Loucy (cell line): ENCODE measurements at regions not wholly inside any gene's neighbourhood (a gene's known extent, or its start where the extent isn't known, plus 50 kb on each side); places are given as distances from the start of the nearest gene placed in this dataset.

ENCODE experiments used
- H2AFZ ChIP-seq: fragments of 200-600 bp; sonication (generic); 2 replicates; pipeline ENCODE4 v1.6.0; 2016; ENCODE audit warnings: antibody characterized with exemption, mild to moderate bottlenecking, low read length, moderate library complexity
- H3F3A ChIP-seq: fragments of 200-600 bp; 2 replicates; pipeline ENCODE4 v1.6.0; 2016; ENCODE audit warnings: antibody characterized with exemption, low read depth, mild to moderate bottlenecking
- H3K27me3 ChIP-seq: fragments of 200-600 bp; sonication (generic); 2 replicates; pipeline ENCODE4 v1.6.1; 2014; ENCODE audit warnings: low read length, mild to moderate bottlenecking; ENCODE audit not compliant: insufficient read depth, poor library complexity, severe bottlenecking
- H3K36me3 ChIP-seq: fragments of 200-600 bp; sonication (generic); 2 replicates; pipeline ENCODE4 v1.6.1; 2016; ENCODE audit warnings: low read length; ENCODE audit not compliant: insufficient read depth
- H3K4me1 ChIP-seq: fragments of 200-600 bp; sonication (generic); 2 replicates; pipeline ENCODE4 v1.5.1; 2014; ENCODE audit warnings: low read length, mild to moderate bottlenecking; ENCODE audit not compliant: insufficient read depth, poor library complexity, severe bottlenecking
- H3K4me2 ChIP-seq: fragments of 200-600 bp; sonication (generic); 2 replicates; pipeline ENCODE4 v1.6.0; 2014; ENCODE audit warnings: antibody characterized with exemption, low read length, low read depth, mild to moderate bottlenecking; ENCODE audit not compliant: poor library complexity, severe bottlenecking
- H3K4me3 ChIP-seq: fragments of 200-600 bp; sonication (generic); 2 replicates; pipeline ENCODE4 v1.5.1; 2014; ENCODE audit warnings: low read length, mild to moderate bottlenecking, mixed read lengths; ENCODE audit not compliant: poor library complexity, severe bottlenecking
- H3K79me2 ChIP-seq: fragments of 200-600 bp; sonication (generic); 2 replicates; pipeline ENCODE4 v1.6.1; 2014; ENCODE audit warnings: low read length; ENCODE audit not compliant: insufficient read depth
- H3K9ac ChIP-seq: fragments of 200-600 bp; sonication (generic); 2 replicates; pipeline ENCODE4 v1.6.0; 2014; ENCODE audit warnings: mild to moderate bottlenecking, low read depth, low read length, moderate library complexity; ENCODE audit not compliant: poor library complexity, severe bottlenecking
- H3K9me2 ChIP-seq: fragments of 200-600 bp; sonication (generic); replicated peaks from 2 replicates; pipeline ENCODE4 v1.6.1; 2016; ENCODE audit warnings: low read depth, low read length, mixed read lengths
- H3K9me3 ChIP-seq: fragments of 200-600 bp; sonication (generic); 2 replicates; pipeline ENCODE4 v1.6.1; 2014; ENCODE audit warnings: mild to moderate bottlenecking, antibody characterized with exemption, low read length, low read depth; ENCODE audit not compliant: insufficient read depth
- H4K20me1 ChIP-seq: fragments of 200-600 bp; sonication (generic); 2 replicates; pipeline ENCODE4 v1.6.0; 2014; ENCODE audit warnings: antibody characterized with exemption, low read length, mild to moderate bottlenecking; ENCODE audit not compliant: insufficient read depth, poor library complexity, severe bottlenecking
- EZH2phosphoT487 ChIP-seq: fragments of 200-600 bp; IDR thresholded peaks from 2 replicates; pipeline ENCODE4 v1.6.1; 2018; ENCODE audit warnings: antibody characterized with exemption, mild to moderate bottlenecking, moderate library complexity, borderline replicate concordance
- TF ChIP-seq, protein P1 (sequence below): fragments of 200-600 bp; sonication (generic); conservative IDR thresholded peaks from 2 replicates; pipeline ENCODE4 v1.5.1; 2014; ENCODE audit warnings: mild to moderate bottlenecking, antibody characterized with exemption, low read length

DNA sequence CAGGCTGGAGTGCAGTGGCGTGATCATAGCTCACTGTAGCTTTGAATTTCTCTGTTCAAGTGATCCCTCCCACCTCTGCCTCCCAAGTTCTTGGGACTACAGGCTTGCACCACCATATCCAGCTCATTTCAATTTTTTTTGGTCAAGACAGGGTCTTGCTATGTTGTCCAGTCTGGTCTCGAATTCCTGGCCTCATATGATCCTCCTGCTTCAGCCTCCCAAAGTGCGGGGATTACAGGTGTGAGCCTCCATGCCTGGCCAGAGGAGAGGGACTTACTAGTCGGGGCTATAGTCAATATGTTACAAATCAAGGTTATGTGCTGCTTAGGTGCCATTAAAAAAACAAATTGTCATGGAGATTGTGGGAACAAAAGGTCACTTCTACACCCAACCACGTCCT lies 105.3 kb upstream of the GALNT17 start:
- H4K20me1 ChIP-seq: no peaks in the 10 kb centered on the region
- H3K36me3 ChIP-seq: no peaks in the 10 kb centered on the region
- H2AFZ ChIP-seq: no peak overlapping the region
- H3K9me2 ChIP-seq: no peaks in the 10 kb centered on the region
- TF ChIP-seq EZH2phosphoT487: no peak
- TF ChIP-seq, protein P1, sequence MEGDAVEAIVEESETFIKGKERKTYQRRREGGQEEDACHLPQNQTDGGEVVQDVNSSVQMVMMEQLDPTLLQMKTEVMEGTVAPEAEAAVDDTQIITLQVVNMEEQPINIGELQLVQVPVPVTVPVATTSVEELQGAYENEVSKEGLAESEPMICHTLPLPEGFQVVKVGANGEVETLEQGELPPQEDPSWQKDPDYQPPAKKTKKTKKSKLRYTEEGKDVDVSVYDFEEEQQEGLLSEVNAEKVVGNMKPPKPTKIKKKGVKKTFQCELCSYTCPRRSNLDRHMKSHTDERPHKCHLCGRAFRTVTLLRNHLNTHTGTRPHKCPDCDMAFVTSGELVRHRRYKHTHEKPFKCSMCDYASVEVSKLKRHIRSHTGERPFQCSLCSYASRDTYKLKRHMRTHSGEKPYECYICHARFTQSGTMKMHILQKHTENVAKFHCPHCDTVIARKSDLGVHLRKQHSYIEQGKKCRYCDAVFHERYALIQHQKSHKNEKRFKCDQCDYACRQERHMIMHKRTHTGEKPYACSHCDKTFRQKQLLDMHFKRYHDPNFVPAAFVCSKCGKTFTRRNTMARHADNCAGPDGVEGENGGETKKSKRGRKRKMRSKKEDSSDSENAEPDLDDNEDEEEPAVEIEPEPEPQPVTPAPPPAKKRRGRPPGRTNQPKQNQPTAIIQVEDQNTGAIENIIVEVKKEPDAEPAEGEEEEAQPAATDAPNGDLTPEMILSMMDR: no peak
- no peaks in the 10 kb centered on the region for H3F3A ChIP-seq
- H3K9ac ChIP-seq: no peak overlapping the region
- no peak overlapping the region for H3K4me3 ChIP-seq
- no peak overlapping the region for H3K4me2 ChIP-seq
- H3K4me1 ChIP-seq: no peaks in the 10 kb centered on the region
- peaks cover 3% of the 10 kb centered on the region; the same call in 1 of the 2 replicates for H3K9me3 ChIP-seq
- H3K79me2 ChIP-seq: no peaks in the 10 kb centered on the region
- no peaks in the 10 kb centered on the region for H3K27me3 ChIP-seq

DNA sequence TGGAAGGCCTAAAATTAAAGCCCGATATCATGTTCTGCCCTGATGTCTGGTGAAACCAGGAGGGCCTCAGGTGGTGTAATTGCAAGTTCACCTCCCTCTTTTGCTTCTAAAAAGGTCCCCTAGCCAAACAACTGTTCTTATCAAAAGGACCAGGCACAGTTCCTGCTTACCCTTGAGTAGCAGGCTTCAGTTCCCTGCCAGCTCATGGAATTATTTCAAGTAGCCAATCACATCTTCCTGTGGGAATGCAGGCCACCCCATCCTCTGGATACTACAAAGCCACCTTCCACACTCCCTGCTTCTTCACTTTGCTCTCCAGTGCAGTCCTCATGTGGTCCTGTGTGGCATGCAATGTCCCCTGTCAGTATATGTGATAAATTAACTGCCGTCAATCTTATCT lies 97.7 kb upstream of the GALNT17 start:
- Histone ChIP-seq H3K4me1 (no peaks in the 10 kb centered on the region), H3K9me2 (no peaks in the 10 kb centered on the region)
- TF ChIP-seq, protein P1: no peak
- no peak for TF ChIP-seq EZH2phosphoT487

DNA sequence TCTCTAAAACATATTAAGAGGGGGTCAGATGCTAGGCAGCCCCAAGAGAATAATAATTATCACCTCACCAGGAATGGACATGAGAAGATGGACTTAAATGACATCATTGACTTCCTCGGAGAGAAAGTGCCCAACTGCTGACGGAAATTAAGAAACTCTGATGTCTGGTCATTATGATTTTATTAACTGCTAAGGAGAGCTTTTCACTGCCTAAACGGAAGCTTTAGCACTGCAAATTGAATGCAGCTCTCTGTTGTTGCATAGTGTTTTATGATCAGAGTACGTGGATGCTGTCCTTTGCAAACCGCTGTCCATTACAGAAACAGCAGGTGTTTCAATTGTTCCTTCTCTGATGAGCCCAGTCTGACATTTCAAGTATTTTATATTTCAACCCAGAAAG lies 89.4 kb upstream of the GALNT17 start:
- Histone ChIP-seq H3K79me2 (no peaks in the 10 kb centered on the region), H3K9me2 (no peaks in the 10 kb centered on the region), H3K9me3 (no peaks in the 10 kb centered on the region; the same call in 1 of the 2 replicates)

More for the DNA sequence above, 97.7 kb upstream of the GALNT17 start:
- Histone ChIP-seq H3K79me2 (no peaks in the 10 kb centered on the region), H3K9me3 (no peaks in the 10 kb centered on the region; the same call in 1 of the 2 replicates), H4K20me1 (no peaks in the 10 kb centered on the region), H2AFZ (no peak overlapping the region), H3K9ac (no peak overlapping the region), H3K4me3 (no peak overlapping the region), H3K4me2 (no peak overlapping the region), H3K36me3 (no peaks in the 10 kb centered on the region), H3K27me3 (no peaks in the 10 kb centered on the region), H3F3A (no peaks in the 10 kb centered on the region)

More for the DNA sequence above, 89.4 kb upstream of the GALNT17 start:
- Histone ChIP-seq H3K4me1 (no peaks in the 10 kb centered on the region), H3F3A (no peaks in the 10 kb centered on the region), H3K27me3 (no peaks in the 10 kb centered on the region), H3K9ac (no peak overlapping the region), H2AFZ (no peak overlapping the region), H3K36me3 (no peaks in the 10 kb centered on the region), H3K4me2 (no peak overlapping the region), H3K4me3 (no peak overlapping the region), H4K20me1 (no peaks in the 10 kb centered on the region)
- TF ChIP-seq, protein P1: no peak
- no peak for TF ChIP-seq EZH2phosphoT487
